C4-2B (cell line): ENCODE measurements at regions not wholly inside any gene's neighbourhood (a gene's known extent, or its start where the extent isn't known, plus 50 kb on each side); places are given as distances from the start of the nearest gene placed in this dataset.

ENCODE experiments used
- CTCF ChIP-seq: fragments of 450-650 bp; conservative IDR thresholded peaks from 2 replicates; pipeline ENCODE4 v1.5.1; 2017; ENCODE audit warnings: mild to moderate bottlenecking
- ZFX ChIP-seq: fragments of 450-650 bp; IDR thresholded peaks from 2 replicates; pipeline ENCODE4 v1.6.1; 2017

- TF ChIP-seq CTCF (no peak), ZFX (no peak)
Observed at GRCh38 chr18:56487801-56488200, 150.6 kb downstream of the TXNL1 start.
